GM12878 (cell line): ENCODE measurements at regions not wholly inside any gene's neighbourhood (a gene's known extent, or its start where the extent isn't known, plus 50 kb on each side); places are given as distances from the start of the nearest gene placed in this dataset.

ENCODE experiments used
- ATAC-seq: fragments of 200-7000 bp; cut with Tn5 transposase; 3 replicates; pipeline ENCODE4 v1.9.1; 2020; ENCODE audit warnings: mild to moderate bottlenecking, moderate library complexity
- BruUV-seq: library from RNA; stranded (reverse); fragments of 400-500 nt; replicated peaks from 2 replicates; lab custom pipeline; 2021; lab: Mats Ljungman, UMichigan
- CTCF ChIA-PET: fragments of 300-600 bp; sonication (Branson Sonifier 250); formaldehyde crosslinking; extraction: SDS; loops from one replicate; lab custom pipeline; 2021; ENCODE audit warnings: inconsistent platforms; lab: Yijun Ruan, JAX
- POLR2A ChIA-PET: fragments of 350-600 bp; formaldehyde crosslinking; extraction: SDS; loops from one replicate; lab custom pipeline; 2021; ENCODE audit warnings: inconsistent platforms; lab: Charles Lee
- RAD21 ChIA-PET: fragments of 300-600 bp; sonication (Branson Sonifier 250); formaldehyde crosslinking; loops from one replicate; lab custom pipeline; 2023; ENCODE audit warnings: antibody characterized with exemption; ENCODE audit not compliant: unreplicated experiment; lab: Charles Lee
- SMC1A ChIA-PET: fragments of 300-600 bp; sonication (Branson Sonifier 250); formaldehyde crosslinking; loops from one replicate; lab custom pipeline; 2023; ENCODE audit not compliant: unreplicated experiment, uncharacterized antibody; lab: Charles Lee
- DNase-seq: peaks from one replicate; pipeline ENCODE4 v3.0.0-alpha.2; 2011; ENCODE audit warnings: low read depth, low spot score
- FAIRE-seq: peaks from 3 replicates; lab custom pipeline; 2011; peaks lifted over from hg19 to GRCh38; lab: Jason Lieb, UNC
- H2AFZ ChIP-seq: 2 replicates; pipeline ENCODE4 v1.6.0; 2011; ENCODE audit warnings: low read depth, low read length, control low read depth; ENCODE audit not compliant: control insufficient read depth
- H3K27ac ChIP-seq: 2 replicates; pipeline ENCODE4 v1.5.1; 2011; ENCODE audit warnings: control low read depth; ENCODE audit not compliant: control insufficient read depth, insufficient read depth
- H3K27me3 ChIP-seq, 2 experiments: replicated peaks in 1 of 2; 2 replicates each; pipeline versions ENCODE4 v1.6.0 to v1.6.1; 2011; ENCODE audit warnings: low read length in 1 of 2; ENCODE audit not compliant: control insufficient read depth in 2 of 2, insufficient read depth in 2 of 2
- H3K36me3 ChIP-seq, 2 experiments: 2 replicates each; pipeline ENCODE4 v1.5.1; 2011; ENCODE audit warnings: low read length in 1 of 2; ENCODE audit not compliant: control insufficient read depth in 2 of 2, insufficient read depth in 2 of 2
- H3K4me1 ChIP-seq: 2 replicates; pipeline ENCODE4 v1.6.1; 2011; ENCODE audit warnings: mild to moderate bottlenecking, low read length, moderate library complexity, mixed read lengths; ENCODE audit not compliant: control insufficient read depth, insufficient read depth
- H3K4me2 ChIP-seq: 2 replicates; pipeline ENCODE4 v1.6.0; 2011; ENCODE audit warnings: control low read depth; ENCODE audit not compliant: control insufficient read depth, insufficient read depth
- H3K4me3 ChIP-seq: fragments of 200-600 bp; sonication (generic); 2 replicates; pipeline ENCODE4 v1.5.1; 2016
- H3K79me2 ChIP-seq: 2 replicates; pipeline ENCODE4 v1.6.0; 2011; ENCODE audit warnings: low read length; ENCODE audit not compliant: control insufficient read depth, insufficient read depth
- H3K9ac ChIP-seq: 2 replicates; pipeline ENCODE4 v1.8.0; 2011; ENCODE audit warnings: low read length, control low read depth, mixed read lengths; ENCODE audit not compliant: control insufficient read depth, insufficient read depth
- H3K9me3 ChIP-seq: replicated peaks from 3 replicates; pipeline ENCODE4 v1.5.1; 2011; ENCODE audit warnings: mild to moderate bottlenecking, low read length; ENCODE audit not compliant: control insufficient read depth, insufficient read depth
- H4K20me1 ChIP-seq: 2 replicates; pipeline ENCODE4 v1.6.0; 2011; ENCODE audit not compliant: control insufficient read depth, insufficient read depth
- ASH2L ChIP-seq: fragments of 300-600, 200-600 bp; sonication (generic); IDR thresholded peaks from 2 replicates; pipeline ENCODE4 v1.6.1; 2017; ENCODE audit warnings: low read depth, mild to moderate bottlenecking, borderline replicate concordance
- DPF2 ChIP-seq: fragments of 450-650 bp; IDR thresholded peaks from 2 replicates; pipeline ENCODE4 v1.6.1; 2017; ENCODE audit warnings: mild to moderate bottlenecking
- FOS ChIP-seq: IDR thresholded peaks from 3 replicates; pipeline ENCODE4 v1.6.1; 2011; ENCODE audit warnings: borderline replicate concordance; ENCODE audit not compliant: insufficient read length; ENCODE audit errors: extremely low read depth
- HDAC2 ChIP-seq: fragments of 200-600 bp; sonication (generic); IDR thresholded peaks from 2 replicates; pipeline ENCODE4 v1.6.1; 2017
- HDAC6 ChIP-seq: fragments of 200-600 bp; sonication (generic); IDR thresholded peaks from one replicate; pipeline ENCODE4 v1.8.0; 2017; ENCODE audit warnings: antibody characterized with exemption; ENCODE audit not compliant: unreplicated experiment
- IRF3 ChIP-seq: fragments of 450-650 bp; IDR thresholded peaks from 2 replicates; pipeline ENCODE4 v1.6.1; 2014; ENCODE audit warnings: mild to moderate bottlenecking
- RBBP5 ChIP-seq: fragments of 200-600 bp; sonication (generic); conservative IDR thresholded peaks from 2 replicates; pipeline ENCODE4 v1.6.1; 2016
- RUNX3 ChIP-seq: IDR thresholded peaks from 2 replicates; pipeline ENCODE4 v1.6.1; 2012; ENCODE audit warnings: low read length, inconsistent platforms
- YBX1 ChIP-seq: fragments of 450-650 bp; IDR thresholded peaks from 2 replicates; pipeline ENCODE4 v1.6.1; 2016; ENCODE audit warnings: antibody characterized with exemption
- ZBTB40 ChIP-seq: fragments of 450-650 bp; IDR thresholded peaks from 2 replicates; pipeline ENCODE4 v1.6.1; 2016; ENCODE audit warnings: mild to moderate bottlenecking, moderate library complexity, borderline replicate concordance
- ZNF274 ChIP-seq: IDR thresholded peaks from one replicate; pipeline ENCODE4 v1.8.0; 2011; ENCODE audit not compliant: insufficient read length, insufficient read depth
- ZNF384 ChIP-seq: IDR thresholded peaks from 2 replicates; pipeline ENCODE4 v1.6.1; 2012; ENCODE audit warnings: low read depth, mild to moderate bottlenecking, low read length, improper control_type of control experiment, borderline replicate concordance
- whole genome bisulfite sequencing: methylation state at CpG from one replicate; pipeline ENCODE4 v1.1.6; 2016; ENCODE audit warnings: low lambda C conversion rate; ENCODE audit not compliant: insufficient replicate concordance, insufficient coverage; ENCODE audit errors: missing lambda C conversion rate; 5-methylcytosine and 5-hydroxymethylcytosine counted together
- in situ Hi-C: fragments of 300-500 bp; cut with MboI; formaldehyde crosslinking; loops from 9 replicates; pipeline ENCODE4 v1.14.3; 2018; ENCODE audit warnings: mixed read lengths
- intact Hi-C: fragments of 100-400 bp; cut with micrococcal nuclease; formaldehyde crosslinking; loops from one replicate; pipeline ENCODE4 v1.14.2; 2022; ENCODE audit not compliant: unreplicated experiment

GRCh38 chr6:23320471-23321015 is 751.2 kb downstream of the HDGFL1 start:
- RAD21 ChIA-PET, result interaction anchor here (0.6 kb wide), 1 partner anchor 584 kb away, joined by 3 read pairs; no protein-coding TSS in a partner anchor
- FAIRE-seq (no peak), DNase-seq (no peak), ATAC-seq (no peak)
- in situ Hi-C loops (no loop called here), intact Hi-C loops (no loop called here)
- SMC1A ChIA-PET, result interaction anchor here (0.7 to 1.1 kb wide), 2 partner anchors 25 to 1625 kb away, joined by 3 read pairs; no protein-coding TSS in a partner anchor
- no peaks in the 10 kb centered on the region for H3K27me3 ChIP-seq
- no peak overlapping the region for H3K4me3 ChIP-seq
- no peaks in the 10 kb centered on the region for H3K36me3 ChIP-seq
- WGBS, result 0% methylated on average over 2 of the region's 2 CpGs
- CTCF ChIA-PET, result no interaction called here
- BruUV-seq, result no TSS peak
- no peak overlapping the region for H3K9ac ChIP-seq
- H3K4me1 ChIP-seq, result no peaks in the 10 kb centered on the region
- TF ChIP-seq ZNF274 (no peak), ZNF384 (no peak), RUNX3 (no peak), YBX1 (no peak), ASH2L (no peak), DPF2 (no peak), HDAC6 (no peak), IRF3 (no peak), HDAC2 (no peak), FOS (no peak), ZBTB40 (no peak), RBBP5 (no peak)
- H4K20me1 ChIP-seq, result no peaks in the 10 kb centered on the region
- no peak overlapping the region for H2AFZ ChIP-seq
- POLR2A ChIA-PET, result no interaction called here
- H3K4me2 ChIP-seq, result no peak overlapping the region
- no peaks in the 10 kb centered on the region for H3K9me3 ChIP-seq
- H3K79me2 ChIP-seq, result no peaks in the 10 kb centered on the region
- no peak overlapping the region for H3K27ac ChIP-seq
